ENCODE measurements at regions not wholly inside any gene's neighbourhood (a gene's known extent, or its start where the extent isn't known, plus 50 kb on each side); places are given as distances from the start of the nearest gene placed in this dataset.
"Not testable (repeated sequence)": the region's sequence is repeated elsewhere in the genome, so short reads cannot be mapped to it uniquely, and the experiment has no call there.

- Mint-ChIP-seq H3K27ac (no peak overlapping the region), H3K27me3 (no peaks in the 10 kb centered on the region), H3K4me3 (no peak overlapping the region), H3K4me1 (no peaks in the 10 kb centered on the region), H3K36me3 (ENCODE audit: low read depth) (no peaks in the 10 kb centered on the region), H3K9me3 (no peaks in the 10 kb centered on the region)
- no peak for DNase-seq
- ChIA-PET POLR2A (no interaction called here), CTCF (no interaction called here)
Observed at GRCh38 chrX:144715337-144715736, 532.0 kb upstream of the SPANXN1 start.

- CTCF ChIA-PET: no interaction called here
- H3K4me1 Mint-ChIP-seq: no peaks in the 10 kb centered on the region
- H3K27me3 Mint-ChIP-seq: no peaks in the 10 kb centered on the region
- no peak overlapping the region for H3K4me3 Mint-ChIP-seq
- no peaks in the 10 kb centered on the region for H3K9me3 Mint-ChIP-seq
- no peak overlapping the region for H3K27ac Mint-ChIP-seq
- no peak for DNase-seq
- POLR2A ChIA-PET: no interaction called here
- no peaks in the 10 kb centered on the region for H3K36me3 Mint-ChIP-seq (ENCODE audit: low read depth)
Observed at GRCh38 chrX:144716187-144716586, 531.1 kb upstream of the SPANXN1 start.

- H3K9me3 Mint-ChIP-seq: no peaks in the 10 kb centered on the region
- ChIA-PET POLR2A (no interaction called here), CTCF (no interaction called here)
- no peak for DNase-seq
- H3K4me3 Mint-ChIP-seq: no peak overlapping the region
- H3K4me1 Mint-ChIP-seq: no peaks in the 10 kb centered on the region
- no peaks in the 10 kb centered on the region for H3K36me3 Mint-ChIP-seq (ENCODE audit: low read depth)
- no peak overlapping the region for H3K27ac Mint-ChIP-seq
- no peaks in the 10 kb centered on the region for H3K27me3 Mint-ChIP-seq
Observed at GRCh38 chrX:144717682-144718081, 529.6 kb upstream of the SPANXN1 start.

GRCh38 chrX:144722307-144722706, 525.0 kb upstream of the SPANXN1 start:
- Mint-ChIP-seq H3K4me3 (no peak overlapping the region), H3K27ac (no peak overlapping the region)

GRCh38 chrX:144730471-144730870, 516.8 kb upstream of the SPANXN1 start:
- no peaks in the 10 kb centered on the region for H3K27me3 Mint-ChIP-seq
- no peak for DNase-seq
- H3K36me3 Mint-ChIP-seq (ENCODE audit: low read depth): no peaks in the 10 kb centered on the region
- ChIA-PET POLR2A (no interaction called here), CTCF (no interaction called here)
- no peak overlapping the region for H3K4me3 Mint-ChIP-seq
- H3K27ac Mint-ChIP-seq: no peak overlapping the region
- H3K4me1 Mint-ChIP-seq: no peaks in the 10 kb centered on the region
- H3K9me3 Mint-ChIP-seq: no peaks in the 10 kb centered on the region

More at GRCh38 chrX:144722307-144722706, 525.0 kb upstream of the SPANXN1 start:
- ChIA-PET POLR2A (no interaction called here), CTCF (no interaction called here)
- Mint-ChIP-seq H3K9me3 (no peaks in the 10 kb centered on the region), H3K36me3 (ENCODE audit: low read depth) (no peaks in the 10 kb centered on the region), H3K4me1 (no peaks in the 10 kb centered on the region), H3K27me3 (no peaks in the 10 kb centered on the region)
- DNase-seq: no peak

- no peaks in the 10 kb centered on the region for H3K9me3 Mint-ChIP-seq
- no peaks in the 10 kb centered on the region for H3K27me3 Mint-ChIP-seq
- H3K4me3 Mint-ChIP-seq: no peak overlapping the region
- no peaks in the 10 kb centered on the region for H3K4me1 Mint-ChIP-seq
- ChIA-PET POLR2A (no interaction called here), CTCF (no interaction called here)
- H3K36me3 Mint-ChIP-seq (ENCODE audit: low read depth): no peaks in the 10 kb centered on the region
- DNase-seq: no peak
- no peak overlapping the region for H3K27ac Mint-ChIP-seq
Observed at GRCh38 chrX:144732588-144732987, 514.7 kb upstream of the SPANXN1 start.

GRCh38 chrX:144738246-144738645, 509.1 kb upstream of the SPANXN1 start:
- no peak for DNase-seq
- H3K27me3 Mint-ChIP-seq: no peaks in the 10 kb centered on the region
- H3K4me3 Mint-ChIP-seq: no peak overlapping the region
- peaks cover under 1% of the 10 kb centered on the region for H3K9me3 Mint-ChIP-seq
- no peaks in the 10 kb centered on the region for H3K36me3 Mint-ChIP-seq (ENCODE audit: low read depth)
- no peaks in the 10 kb centered on the region for H3K4me1 Mint-ChIP-seq
- H3K27ac Mint-ChIP-seq: no peak overlapping the region
- CTCF ChIA-PET: no interaction called here
- POLR2A ChIA-PET: no interaction called here

GRCh38 chrX:144768540-144768939, 478.8 kb upstream of the SPANXN1 start:
- CTCF ChIA-PET: no interaction called here
- no peaks in the 10 kb centered on the region for H3K9me3 Mint-ChIP-seq

GRCh38 chrX:144783528-144783927, 463.8 kb upstream of the SPANXN1 start:
- H3K9me3 Mint-ChIP-seq; H3K4me1 Mint-ChIP-seq; DNase-seq; H3K27ac Mint-ChIP-seq; CTCF ChIA-PET; H3K36me3 Mint-ChIP-seq (ENCODE audit: low read depth); H3K27me3 Mint-ChIP-seq; H3K4me3 Mint-ChIP-seq; POLR2A ChIA-PET: not testable (repeated sequence)

More at GRCh38 chrX:144768540-144768939, 478.8 kb upstream of the SPANXN1 start:
- no peaks in the 10 kb centered on the region for H3K4me1 Mint-ChIP-seq
- no peak overlapping the region for H3K27ac Mint-ChIP-seq
- no peaks in the 10 kb centered on the region for H3K36me3 Mint-ChIP-seq (ENCODE audit: low read depth)
- POLR2A ChIA-PET: no interaction called here
- H3K4me3 Mint-ChIP-seq: no peak overlapping the region
- DNase-seq: no peak
- no peaks in the 10 kb centered on the region for H3K27me3 Mint-ChIP-seq

GRCh38 chrX:144790148-144790547, 457.2 kb upstream of the SPANXN1 start:
- no peak for DNase-seq
- Mint-ChIP-seq H3K4me3 (no peak overlapping the region), H3K36me3 (ENCODE audit: low read depth) (no peaks in the 10 kb centered on the region), H3K9me3 (peaks cover 10% of the 10 kb centered on the region), H3K27me3 (no peaks in the 10 kb centered on the region), H3K27ac (no peak overlapping the region), H3K4me1 (no peaks in the 10 kb centered on the region)
- POLR2A ChIA-PET: no interaction called here
- CTCF ChIA-PET: no interaction called here

GRCh38 chrX:144791298-144791697, 456.0 kb upstream of the SPANXN1 start:
- Mint-ChIP-seq H3K27me3 (no peaks in the 10 kb centered on the region), H3K36me3 (ENCODE audit: low read depth) (no peaks in the 10 kb centered on the region), H3K9me3 (peaks cover 9% of the 10 kb centered on the region), H3K4me3 (no peak overlapping the region), H3K4me1 (no peaks in the 10 kb centered on the region), H3K27ac (no peak overlapping the region)
- ChIA-PET POLR2A (no interaction called here), CTCF (no interaction called here)
- no peak for DNase-seq

- Mint-ChIP-seq H3K27me3 (no peaks in the 10 kb centered on the region), H3K4me3 (no peak overlapping the region), H3K27ac (no peak overlapping the region), H3K9me3 (no peaks in the 10 kb centered on the region), H3K4me1 (no peaks in the 10 kb centered on the region), H3K36me3 (ENCODE audit: low read depth) (no peaks in the 10 kb centered on the region)
- CTCF ChIA-PET: no interaction called here
- POLR2A ChIA-PET: no interaction called here
- DNase-seq: no peak
Observed at GRCh38 chrX:144798972-144799371, 448.3 kb upstream of the SPANXN1 start.

- Mint-ChIP-seq H3K9me3 (no peaks in the 10 kb centered on the region), H3K27me3 (no peaks in the 10 kb centered on the region), H3K27ac (no peak overlapping the region), H3K36me3 (ENCODE audit: low read depth) (no peaks in the 10 kb centered on the region), H3K4me1 (no peaks in the 10 kb centered on the region), H3K4me3 (no peak overlapping the region)
- ChIA-PET POLR2A (no interaction called here), CTCF (no interaction called here)
- no peak for DNase-seq
Observed at GRCh38 chrX:144801786-144802185, 445.5 kb upstream of the SPANXN1 start.

GRCh38 chrX:144809025-144809424, 438.3 kb upstream of the SPANXN1 start:
- no peak overlapping the region for H3K27ac Mint-ChIP-seq
- DNase-seq: no peak
- H3K36me3 Mint-ChIP-seq (ENCODE audit: low read depth): no peaks in the 10 kb centered on the region
- POLR2A ChIA-PET: no interaction called here
- no peaks in the 10 kb centered on the region for H3K9me3 Mint-ChIP-seq
- no peaks in the 10 kb centered on the region for H3K4me1 Mint-ChIP-seq
- CTCF ChIA-PET: no interaction called here
- no peak overlapping the region for H3K4me3 Mint-ChIP-seq
- H3K27me3 Mint-ChIP-seq: no peaks in the 10 kb centered on the region

- DNase-seq: no peak
- Mint-ChIP-seq H3K27ac (no peak overlapping the region), H3K27me3 (no peaks in the 10 kb centered on the region), H3K9me3 (no peaks in the 10 kb centered on the region), H3K4me3 (no peak overlapping the region), H3K4me1 (no peaks in the 10 kb centered on the region), H3K36me3 (ENCODE audit: low read depth) (no peaks in the 10 kb centered on the region)
- ChIA-PET POLR2A (no interaction called here), CTCF (no interaction called here)
Observed at GRCh38 chrX:144810539-144810938, 436.8 kb upstream of the SPANXN1 start.

Measured in activated CD4-positive, alpha-beta T cell treated with anti-CD3 and anti-CD28 coated beads, Interleukin-2, amount 10 ng/mL, durations not matched to agents 7 days and 5 days (primary cell).